NCI-H1694 (cell line): ENCODE measurements at regions not wholly inside any gene's neighbourhood (a gene's known extent, or its start where the extent isn't known, plus 50 kb on each side); places are given as distances from the start of the nearest gene placed in this dataset.

Experiments
- DNase-seq: peaks from one replicate; lab custom pipeline; 2025; lab: John Stamatoyannopoulos, UW

- no peak for DNase-seq
These were observed 372.7 kb downstream of the ICE1 start for GRCh38 chr5:5795074-5795771.

- no peak for DNase-seq
These were observed 371.7 kb downstream of the ICE1 start for GRCh38 chr5:5794118-5794560.

GRCh38 chr5:5793242-5794117 is 371.0 kb downstream of the ICE1 start:
- no peak for DNase-seq

- DNase-seq, result no peak
These were observed 369.6 kb downstream of the ICE1 start for GRCh38 chr5:5792106-5792505.

GRCh38 chr5:5788793-5789192 is 366.3 kb downstream of the ICE1 start:
- DNase-seq, result no peak

- DNase-seq, result no peak
These were observed 364.9 kb downstream of the ICE1 start for GRCh38 chr5:5787373-5787772.

- DNase-seq, result no peak
These were observed 361.6 kb downstream of the ICE1 start for GRCh38 chr5:5784101-5784500.

- no peak for DNase-seq
These were observed 360.5 kb downstream of the ICE1 start for GRCh38 chr5:5783021-5783420.

- no peak for DNase-seq
These were observed 359.9 kb downstream of the ICE1 start for GRCh38 chr5:5782402-5782801.

- no peak for DNase-seq
These were observed 358.9 kb downstream of the ICE1 start for GRCh38 chr5:5781335-5781734.

GRCh38 chr5:5780253-5780652 is 357.8 kb downstream of the ICE1 start:
- DNase-seq, result no peak

- no peak for DNase-seq
These were observed 354.5 kb downstream of the ICE1 start for GRCh38 chr5:5777013-5777412.

GRCh38 chr5:5772202-5772601 is 349.7 kb downstream of the ICE1 start:
- no peak for DNase-seq

GRCh38 chr5:5770825-5771224 is 348.3 kb downstream of the ICE1 start:
- DNase-seq, result no peak

- no peak for DNase-seq
These were observed 344.9 kb downstream of the ICE1 start for GRCh38 chr5:5767286-5767928.

- no peak for DNase-seq
These were observed 342.8 kb downstream of the ICE1 start for GRCh38 chr5:5765066-5765850.

- DNase-seq, result no peak
These were observed 341.8 kb downstream of the ICE1 start for GRCh38 chr5:5764246-5764645.

GRCh38 chr5:5756762-5757161 is 334.3 kb downstream of the ICE1 start:
- no peak for DNase-seq

GRCh38 chr5:5755888-5756287 is 333.4 kb downstream of the ICE1 start:
- no peak for DNase-seq

GRCh38 chr5:5752844-5753243 is 330.4 kb downstream of the ICE1 start:
- no peak for DNase-seq

- no peak for DNase-seq
These were observed 329.5 kb downstream of the ICE1 start for GRCh38 chr5:5751987-5752386.

GRCh38 chr5:5751498-5751897 is 329.0 kb downstream of the ICE1 start:
- no peak for DNase-seq
